Left renal cortex interstitium (tissue), 4 donors: ENCODE measurements at regions not wholly inside any gene's neighbourhood (a gene's known extent, or its start where the extent isn't known, plus 50 kb on each side); places are given as distances from the start of the nearest gene placed in this dataset.

Source experiments
- DNase-seq, 4 donors: peaks; one replicate each; pipeline ENCODE4 v3.0.0-alpha.2; 2013; ENCODE audit warnings: low read depth in 4 of 4, low spot score in 2 of 4, missing footprints in 1 of 4

GRCh38 chr5:17690473-17690872 is 56.2 kb downstream of the TAF11L14 start:
- DNase-seq, result no peak

DNA sequence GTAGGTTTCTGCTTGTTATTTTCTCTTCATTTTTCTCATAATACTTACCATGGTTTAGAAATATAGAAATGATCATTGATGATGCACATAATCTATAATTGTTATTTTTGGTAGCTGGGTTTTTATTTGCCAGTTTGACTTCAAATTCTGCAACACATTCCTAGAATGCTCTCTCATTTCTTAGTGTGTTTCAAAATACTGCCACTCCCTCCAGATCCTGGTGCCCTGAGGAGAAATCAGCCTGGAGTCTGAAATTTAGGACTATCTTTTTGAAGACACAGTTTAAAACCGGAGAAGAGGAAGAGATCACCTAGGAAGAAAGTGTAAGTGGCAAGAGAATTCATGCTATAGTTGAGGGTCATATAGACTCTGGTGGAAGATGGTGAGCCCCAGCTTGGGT is 57.5 kb downstream of the TAF11L14 start:
- DNase-seq, result no peak

DNA sequence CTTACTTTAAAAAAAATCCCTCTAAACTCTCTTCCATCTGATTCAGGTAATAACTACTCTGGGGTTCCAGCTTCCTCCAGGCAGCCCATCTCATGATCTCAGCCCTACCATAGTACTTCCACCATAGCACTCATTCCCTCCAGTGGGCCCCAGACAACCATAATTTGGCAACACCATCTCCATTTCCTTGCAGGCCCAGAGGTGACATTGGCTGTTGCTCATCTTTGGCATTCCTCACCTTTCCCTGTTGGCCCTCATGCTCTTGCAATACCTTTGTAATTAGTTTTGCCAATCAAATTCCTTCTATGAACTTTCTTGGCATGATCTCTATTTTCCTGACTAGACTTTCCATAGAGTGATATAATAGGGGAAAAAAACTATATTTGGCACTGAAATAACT is 60.1 kb downstream of the TAF11L14 start:
- DNase-seq, result no peak

- no peak for DNase-seq
These were observed 60.7 kb downstream of the TAF11L14 start for GRCh38 chr5:17694914-17695313.

DNA sequence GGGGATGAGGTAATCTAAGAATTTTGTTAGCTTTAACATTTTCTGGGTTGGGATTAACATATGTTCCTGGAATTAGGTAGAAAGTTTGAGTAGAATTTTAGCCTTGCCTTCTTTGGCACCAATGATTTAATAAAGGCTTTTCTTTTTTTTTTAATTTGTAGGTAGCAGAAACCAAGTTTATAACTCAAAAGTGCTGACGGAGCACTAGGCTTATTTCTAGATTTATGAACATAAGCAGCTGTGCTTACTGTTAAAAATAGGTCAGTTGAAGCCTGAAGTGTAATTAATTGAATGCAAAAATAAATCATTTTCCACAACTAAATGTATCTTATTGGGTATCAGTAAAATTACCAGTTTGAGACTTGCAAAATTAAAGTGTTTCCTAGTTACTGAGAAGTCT is 62.4 kb downstream of the TAF11L14 start:
- DNase-seq, result no peak

- no peak for DNase-seq
These were observed 63.4 kb downstream of the TAF11L14 start for GRCh38 chr5:17697671-17698070.

DNA sequence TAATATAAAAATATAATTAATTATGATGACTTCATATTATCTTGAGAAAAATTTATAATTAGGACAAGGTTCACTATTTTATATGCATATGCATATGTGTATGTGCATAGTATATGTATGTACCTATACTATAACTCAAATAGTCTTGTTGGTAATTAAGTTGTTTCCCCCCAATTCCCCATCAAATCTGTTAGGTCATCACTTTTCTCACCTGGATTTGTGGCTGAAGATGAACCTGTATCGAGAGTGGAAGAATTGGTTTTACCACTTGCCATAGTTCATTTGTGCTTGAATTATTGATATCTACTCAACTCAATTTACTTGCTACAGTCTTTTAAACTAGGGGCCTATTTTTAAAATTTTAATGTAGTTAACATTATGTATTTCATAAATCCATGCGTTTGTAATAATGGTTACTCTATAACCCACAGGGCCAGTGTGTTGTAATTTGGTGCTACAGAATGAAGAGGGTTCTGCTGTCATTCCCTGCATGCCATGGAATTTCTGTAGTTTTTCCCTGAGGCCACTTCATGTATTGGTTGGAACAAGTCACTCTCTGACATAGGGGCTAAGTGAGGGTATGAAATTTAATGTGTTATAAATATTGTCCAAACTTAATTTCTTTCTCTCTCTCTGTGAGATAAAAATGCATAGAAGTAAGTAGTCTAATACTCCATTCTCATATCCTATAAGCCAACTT is 74.9 kb downstream of the TAF11L14 start:
- no peak for DNase-seq

- no peak for DNase-seq
These were observed 79.0 kb downstream of the TAF11L14 start for GRCh38 chr5:17713301-17713700.

- no peak for DNase-seq
These were observed 79.9 kb downstream of the TAF11L14 start for GRCh38 chr5:17714186-17714585.

GRCh38 chr5:17719592-17719991 is 85.3 kb downstream of the TAF11L14 start:
- DNase-seq, result no peak

- DNase-seq, result no peak
These were observed 85.8 kb downstream of the TAF11L14 start for GRCh38 chr5:17720071-17720470.

- DNase-seq, result no peak
These were observed 89.6 kb downstream of the TAF11L14 start for GRCh38 chr5:17723876-17724275.

GRCh38 chr5:17727098-17727497 is 92.8 kb downstream of the TAF11L14 start:
- no peak for DNase-seq

DNA sequence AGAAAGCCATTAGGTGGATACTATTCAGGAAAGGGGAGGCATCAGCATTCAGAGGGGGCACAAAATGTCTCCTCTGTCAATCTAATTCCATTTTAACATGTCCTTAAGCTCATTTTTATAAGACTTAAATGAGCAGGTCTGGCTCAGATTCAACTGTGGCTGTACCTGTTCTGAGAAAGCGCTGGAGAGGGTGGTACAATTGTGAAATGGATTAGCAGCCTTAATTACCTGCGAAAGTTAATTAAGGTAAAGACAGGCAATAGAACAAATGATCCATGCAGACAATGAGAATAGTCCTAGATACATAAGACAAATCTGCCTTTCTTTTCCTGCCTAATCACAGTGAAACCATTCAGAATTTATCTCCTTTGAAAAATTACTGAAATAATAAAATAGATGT is 96.2 kb downstream of the TAF11L14 start:
- DNase-seq, result no peak

DNA sequence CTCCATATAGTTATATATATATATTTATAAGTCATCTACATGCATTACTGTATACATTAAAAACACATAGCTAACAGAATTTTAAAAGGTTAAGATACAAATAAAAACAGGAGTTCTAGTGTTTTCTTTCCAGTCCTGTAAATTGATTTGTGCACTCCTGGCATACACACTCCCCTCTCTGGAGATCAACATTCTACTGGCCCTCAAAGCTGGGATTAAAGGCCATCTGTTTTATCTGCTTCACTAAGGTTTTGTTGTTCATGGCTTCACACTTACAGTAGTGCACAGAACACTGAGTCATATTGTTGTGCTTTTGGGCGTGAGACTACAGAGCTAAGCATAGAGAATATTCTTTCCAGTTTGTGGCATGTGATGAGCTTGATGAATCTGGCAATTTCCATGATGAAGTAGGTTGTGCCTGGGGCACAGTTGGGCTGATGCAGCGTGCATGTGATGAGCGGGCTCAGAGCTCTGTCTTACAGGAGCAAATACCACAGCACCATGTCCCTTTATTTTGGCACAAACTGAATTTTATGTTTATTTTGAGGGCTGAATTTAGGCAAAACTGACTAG is 98.2 kb downstream of the TAF11L14 start:
- no peak for DNase-seq

GRCh38 chr5:17734011-17734410 is 99.8 kb downstream of the TAF11L14 start:
- no peak for DNase-seq

- no peak for DNase-seq
These were observed 101.5 kb downstream of the TAF11L14 start for GRCh38 chr5:17735761-17736160.

DNA sequence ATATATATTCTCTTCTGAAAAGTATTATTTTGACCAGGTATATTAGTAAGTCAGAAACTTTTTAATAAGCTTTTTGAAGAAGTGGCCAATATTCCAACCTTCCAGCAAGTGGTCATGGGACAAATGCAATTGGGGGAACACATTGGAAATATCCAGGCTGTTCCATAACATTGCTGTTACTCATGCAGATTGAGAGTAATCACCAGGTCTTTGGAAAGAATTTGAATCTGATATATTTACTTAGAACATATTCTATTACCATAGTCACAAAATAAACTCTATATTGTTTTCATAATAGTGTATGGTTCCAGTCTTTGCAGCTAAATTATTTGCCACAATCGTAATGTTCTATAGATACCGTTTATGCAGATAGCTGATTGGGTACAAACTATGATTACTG is 102.8 kb downstream of the TAF11L14 start:
- no peak for DNase-seq

GRCh38 chr5:17738446-17738845 is 104.2 kb downstream of the TAF11L14 start:
- DNase-seq, result no peak

GRCh38 chr5:17743580-17744435 is 109.5 kb downstream of the TAF11L14 start:
- no peak for DNase-seq

DNA sequence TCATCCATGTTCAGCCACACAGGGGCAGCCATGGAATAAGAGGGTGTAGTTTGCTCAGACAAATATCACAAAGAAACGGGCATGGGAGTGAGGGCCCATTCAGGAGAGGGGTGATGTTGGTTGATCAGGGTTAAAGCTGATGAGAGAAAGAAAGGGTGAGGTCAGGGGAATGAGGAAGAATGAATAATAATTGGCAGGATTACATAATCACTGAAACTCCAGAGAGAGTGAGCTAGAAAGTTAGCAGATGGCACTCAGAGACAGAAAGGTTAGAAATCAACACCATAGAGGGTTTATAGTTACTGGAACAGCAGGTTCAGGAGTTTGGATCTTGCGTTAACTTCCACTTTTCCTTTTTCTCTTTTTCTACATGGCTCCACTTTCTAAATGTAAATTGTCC is 113.9 kb downstream of the TAF11L14 start:
- no peak for DNase-seq

DNA sequence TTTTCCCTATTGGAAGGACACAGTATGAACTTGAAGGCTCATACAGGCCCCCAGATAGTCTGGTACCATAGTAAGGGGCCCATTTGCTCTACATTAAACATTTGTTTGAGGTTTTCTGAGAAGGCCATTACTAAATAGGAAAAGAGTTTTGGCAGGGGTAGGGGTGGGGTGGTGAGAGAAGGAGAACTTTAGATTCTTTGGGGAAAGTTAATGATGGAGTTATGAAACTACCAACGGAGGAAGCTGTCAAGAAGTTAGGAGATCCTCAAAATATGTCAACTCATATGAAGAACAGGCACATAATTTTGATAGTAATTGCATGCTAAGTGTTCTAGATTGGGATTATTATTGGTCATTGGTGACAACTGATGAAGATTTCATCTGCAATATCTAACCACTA is 114.7 kb downstream of the TAF11L14 start:
- DNase-seq, result no peak
